ENCODE measurements at regions not wholly inside any gene's neighbourhood (a gene's known extent, or its start where the extent isn't known, plus 50 kb on each side); places are given as distances from the start of the nearest gene placed in this dataset.

GRCh38 chr12:127542391-127542790 is 724.6 kb upstream of the TMEM132C start:
- no peak for DNase-seq (ENCODE audit: low spot score)
- Histone ChIP-seq H3K9ac (ENCODE audit: low read depth, low read length, poor library complexity) (no peak overlapping the region), H3K14ac (ENCODE audit: low read length) (no peak overlapping the region), H3K36me3 (replicated peaks in 1 of 2; ENCODE audit: control insufficient read depth in 2 of 2, insufficient read depth in 2 of 2, low read length in 2 of 2) (no peaks in the 10 kb centered on the region), H4K8ac (ENCODE audit: low read depth, low read length) (no peak overlapping the region), H3K4me2 (ENCODE audit: insufficient read depth, low read length, poor library complexity, severe bottlenecking) (no peak overlapping the region), H3K9me3 (replicated peaks in 1 of 2; ENCODE audit: control insufficient read depth in 2 of 2, insufficient read depth in 1 of 2, low read depth in 1 of 2, low read length in 2 of 2) (no peaks in the 10 kb centered on the region), H2AK5ac (ENCODE audit: low read depth, low read length) (no peak overlapping the region), H3K4me3 (ENCODE audit: low read length in 2 of 2) (no peak overlapping the region), H3K23ac (ENCODE audit: low read depth, low read length, poor library complexity) (no peak overlapping the region), H2BK120ac (ENCODE audit: low read depth, low read length) (no peak overlapping the region), H3K4ac (ENCODE audit: low read length) (no peak overlapping the region), H3K4me1 (ENCODE audit: control insufficient read depth in 2 of 2, insufficient read depth in 1 of 2, low read depth in 1 of 2, low read length in 2 of 2) (no peaks in the 10 kb centered on the region), H3K79me1 (ENCODE audit: low read depth, low read length) (no peaks in the 10 kb centered on the region), H2BK15ac (ENCODE audit: low read length) (no peak overlapping the region), H2BK5ac (ENCODE audit: low read length) (no peak overlapping the region), H2AFZ (ENCODE audit: low read length) (no peak overlapping the region), H3K27me3 (ENCODE audit: control insufficient read depth in 3 of 3, insufficient read depth in 3 of 3, low read depth in 1 of 3, low read length in 3 of 3) (no peaks in the 10 kb centered on the region), H3K27ac (replicated peaks; ENCODE audit: low read length) (no peak overlapping the region), H2BK12ac (ENCODE audit: low read length) (no peak overlapping the region), H3K18ac (ENCODE audit: low read length) (no peak overlapping the region), H4K91ac (ENCODE audit: low read depth, low read length, poor library complexity) (no peak overlapping the region)
- WGBS, 2 donors (ENCODE audit: extremely low coverage in 2 of 2, insufficient read length in 2 of 2, insufficient replicate concordance in 1 of 2): no CpG with 5 or more reads among the region's 6 CpGs

- Histone ChIP-seq H3K9ac (ENCODE audit: low read depth, low read length, poor library complexity) (no peak overlapping the region), H2BK5ac (ENCODE audit: low read length) (no peak overlapping the region), H3K4me2 (ENCODE audit: insufficient read depth, low read length, poor library complexity, severe bottlenecking) (no peak overlapping the region), H3K23ac (ENCODE audit: low read depth, low read length, poor library complexity) (no peak overlapping the region), H3K9me3 (replicated peaks in 1 of 2; ENCODE audit: control insufficient read depth in 2 of 2, insufficient read depth in 1 of 2, low read depth in 1 of 2, low read length in 2 of 2) (no peaks in the 10 kb centered on the region), H3K18ac (ENCODE audit: low read length) (no peak overlapping the region), H2BK15ac (ENCODE audit: low read length) (no peak overlapping the region), H3K4ac (ENCODE audit: low read length) (no peak overlapping the region), H2AFZ (ENCODE audit: low read length) (no peak overlapping the region), H4K8ac (ENCODE audit: low read depth, low read length) (no peak overlapping the region), H3K27me3 (ENCODE audit: control insufficient read depth in 3 of 3, insufficient read depth in 3 of 3, low read depth in 1 of 3, low read length in 3 of 3) (no peaks in the 10 kb centered on the region), H2AK5ac (ENCODE audit: low read depth, low read length) (no peak overlapping the region), H2BK120ac (ENCODE audit: low read depth, low read length) (no peak overlapping the region), H3K36me3 (replicated peaks in 1 of 2; ENCODE audit: control insufficient read depth in 2 of 2, insufficient read depth in 2 of 2, low read length in 2 of 2) (no peaks in the 10 kb centered on the region), H3K4me1 (ENCODE audit: control insufficient read depth in 2 of 2, insufficient read depth in 1 of 2, low read depth in 1 of 2, low read length in 2 of 2) (peaks cover 0 to 2% of the 10 kb centered on the region in 2 donors), H3K14ac (ENCODE audit: low read length) (no peak overlapping the region), H3K4me3 (ENCODE audit: low read length in 2 of 2) (no peak overlapping the region), H2BK12ac (ENCODE audit: low read length) (no peak overlapping the region), H4K91ac (ENCODE audit: low read depth, low read length, poor library complexity) (no peak overlapping the region), H3K79me1 (ENCODE audit: low read depth, low read length) (no peaks in the 10 kb centered on the region), H3K27ac (replicated peaks; ENCODE audit: low read length) (no peak overlapping the region)
- WGBS, 2 donors (ENCODE audit: extremely low coverage in 2 of 2, insufficient read length in 2 of 2, insufficient replicate concordance in 1 of 2): no CpG with 5 or more reads among the region's 3 CpGs
- DNase-seq (ENCODE audit: low spot score): no peak
Measured at GRCh38 chr12:127542931-127543330, 724.0 kb upstream of the TMEM132C start.

GRCh38 chr12:127546721-127547505 is 720.1 kb upstream of the TMEM132C start:
- Histone ChIP-seq H3K14ac (ENCODE audit: low read length) (no peak overlapping the region), H3K27ac (replicated peaks; ENCODE audit: low read length) (no peak overlapping the region), H3K9me3 (replicated peaks in 1 of 2; ENCODE audit: control insufficient read depth in 2 of 2, insufficient read depth in 1 of 2, low read depth in 1 of 2, low read length in 2 of 2) (peaks cover 0 to 1% of the 10 kb centered on the region in 2 donors), H3K18ac (ENCODE audit: low read length) (no peak overlapping the region), H2BK5ac (ENCODE audit: low read length) (no peak overlapping the region), H2AFZ (ENCODE audit: low read length) (no peak overlapping the region), H2BK15ac (ENCODE audit: low read length) (no peak overlapping the region), H2AK5ac (ENCODE audit: low read depth, low read length) (no peak overlapping the region), H3K79me1 (ENCODE audit: low read depth, low read length) (no peaks in the 10 kb centered on the region), H3K4me1 (ENCODE audit: control insufficient read depth in 2 of 2, insufficient read depth in 1 of 2, low read depth in 1 of 2, low read length in 2 of 2) (peaks cover 0 to 4% of the 10 kb centered on the region in 2 donors), H3K36me3 (replicated peaks in 1 of 2; ENCODE audit: control insufficient read depth in 2 of 2, insufficient read depth in 2 of 2, low read length in 2 of 2) (no peaks in the 10 kb centered on the region), H2BK12ac (ENCODE audit: low read length) (no peak overlapping the region), H2BK120ac (ENCODE audit: low read depth, low read length) (no peak overlapping the region), H4K91ac (ENCODE audit: low read depth, low read length, poor library complexity) (no peak overlapping the region), H3K4me2 (ENCODE audit: insufficient read depth, low read length, poor library complexity, severe bottlenecking) (no peak overlapping the region), H4K8ac (ENCODE audit: low read depth, low read length) (no peak overlapping the region), H3K27me3 (ENCODE audit: control insufficient read depth in 3 of 3, insufficient read depth in 3 of 3, low read depth in 1 of 3, low read length in 3 of 3) (no peaks in the 10 kb centered on the region), H3K9ac (ENCODE audit: low read depth, low read length, poor library complexity) (no peak overlapping the region), H3K23ac (ENCODE audit: low read depth, low read length, poor library complexity) (no peak overlapping the region), H3K4ac (ENCODE audit: low read length) (no peak overlapping the region), H3K4me3 (ENCODE audit: low read length in 2 of 2) (no peak overlapping the region)
- DNase-seq (ENCODE audit: low spot score): no peak
- no CpG with 5 or more reads among the region's 6 CpGs for WGBS, 2 donors (ENCODE audit: extremely low coverage in 2 of 2, insufficient read length in 2 of 2, insufficient replicate concordance in 1 of 2)

DNA sequence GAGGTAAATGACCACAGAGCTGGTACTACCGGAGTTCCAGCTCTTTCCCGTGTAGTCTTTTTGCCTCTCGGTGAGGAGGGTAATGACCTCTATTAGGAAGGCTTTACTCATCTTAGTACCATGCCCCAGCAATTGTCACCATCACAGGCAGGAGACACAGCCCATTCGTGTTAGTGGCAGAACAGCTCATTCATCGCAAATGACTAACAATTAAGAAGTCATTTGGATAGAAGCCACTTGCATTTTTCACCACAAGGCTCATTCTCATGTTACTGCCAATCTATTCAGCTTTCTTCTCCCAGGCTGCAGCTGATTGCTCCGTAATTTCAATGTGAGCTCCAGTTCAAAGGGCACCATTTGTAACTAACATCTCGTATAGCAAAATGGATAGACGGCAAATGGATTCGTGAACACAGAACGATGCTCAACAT is 718.8 kb upstream of the TMEM132C start:
- Histone ChIP-seq H3K4me2 (ENCODE audit: insufficient read depth, low read length, poor library complexity, severe bottlenecking) (no peak overlapping the region), H4K91ac (ENCODE audit: low read depth, low read length, poor library complexity) (no peak overlapping the region), H2BK120ac (ENCODE audit: low read depth, low read length) (no peak overlapping the region), H3K23ac (ENCODE audit: low read depth, low read length, poor library complexity) (no peak overlapping the region), H3K9me3 (replicated peaks in 1 of 2; ENCODE audit: control insufficient read depth in 2 of 2, insufficient read depth in 1 of 2, low read depth in 1 of 2, low read length in 2 of 2) (peaks cover 0 to 1% of the 10 kb centered on the region in 2 donors), H3K4me3 (ENCODE audit: low read length in 2 of 2) (no peak overlapping the region), H4K8ac (ENCODE audit: low read depth, low read length) (no peak overlapping the region), H2BK15ac (ENCODE audit: low read length) (no peak overlapping the region), H2BK5ac (ENCODE audit: low read length) (no peak overlapping the region), H3K79me1 (ENCODE audit: low read depth, low read length) (no peaks in the 10 kb centered on the region), H3K18ac (ENCODE audit: low read length) (no peak overlapping the region), H2AK5ac (ENCODE audit: low read depth, low read length) (no peak overlapping the region), H3K9ac (ENCODE audit: low read depth, low read length, poor library complexity) (no peak overlapping the region), H3K27me3 (ENCODE audit: control insufficient read depth in 3 of 3, insufficient read depth in 3 of 3, low read depth in 1 of 3, low read length in 3 of 3) (no peaks in the 10 kb centered on the region), H3K14ac (ENCODE audit: low read length) (no peak overlapping the region), H3K4ac (ENCODE audit: low read length) (no peak overlapping the region), H3K27ac (replicated peaks; ENCODE audit: low read length) (no peak overlapping the region), H2AFZ (ENCODE audit: low read length) (no peak overlapping the region), H3K4me1 (ENCODE audit: control insufficient read depth in 2 of 2, insufficient read depth in 1 of 2, low read depth in 1 of 2, low read length in 2 of 2) (peaks cover 0 to 4% of the 10 kb centered on the region in 2 donors), H3K36me3 (replicated peaks in 1 of 2; ENCODE audit: control insufficient read depth in 2 of 2, insufficient read depth in 2 of 2, low read length in 2 of 2) (no peaks in the 10 kb centered on the region), H2BK12ac (ENCODE audit: low read length) (no peak overlapping the region)
- no CpG with 5 or more reads among the region's 10 CpGs for WGBS, 2 donors (ENCODE audit: extremely low coverage in 2 of 2, insufficient read length in 2 of 2, insufficient replicate concordance in 1 of 2)
- DNase-seq (ENCODE audit: low spot score): no peak
